ENCODE measurements at regions not wholly inside any gene's neighbourhood (a gene's known extent, or its start where the extent isn't known, plus 50 kb on each side); places are given as distances from the start of the nearest gene placed in this dataset.
A peak's percentile ranks its signal among the peaks of the same experiment; 100 is the strongest.

GRCh38 chr10:42969147-42969546 is 107.7 kb upstream of the RET start:
- Histone ChIP-seq H3K27me3 (ENCODE audit: control insufficient read depth in 2 of 2, insufficient read depth in 2 of 2, low read length in 2 of 2) (no peaks in the 10 kb centered on the region), H3K27ac (ENCODE audit: low read depth, low read length) (no peak overlapping the region), H3K36me3 (ENCODE audit: control insufficient read depth in 2 of 3, insufficient read depth in 3 of 3, low read length in 3 of 3) (no peaks in the 10 kb centered on the region), H3K4me1 (ENCODE audit: control insufficient read depth in 2 of 2, insufficient read depth in 2 of 2, low read length in 2 of 2) (no peaks in the 10 kb centered on the region), H3K9me3 (ENCODE audit: control insufficient read depth in 2 of 3, low read length in 3 of 3) (no peaks in the 10 kb centered on the region), H3K4me3 (ENCODE audit: low read length) (no peak overlapping the region)
- CTCF ChIA-PET: no interaction called here
- no peak overlapping the region for H3K4me3 Mint-ChIP-seq
- DNase-seq (no peak), ATAC-seq (no peak)
- peaks cover 0 to 6% (median 0%) of the 10 kb centered on the region in 7 donors for H3K4me1 Mint-ChIP-seq
- POLR2A ChIA-PET: no interaction called here
- no peak overlapping the region for H3K27ac Mint-ChIP-seq
- intact Hi-C loops (cut with micrococcal nuclease): no loop called here
- H3K36me3 Mint-ChIP-seq: no peaks in the 10 kb centered on the region
- H3K27me3 Mint-ChIP-seq: peaks cover 0 to 13% (median 0%) of the 10 kb centered on the region in 5 donors
- H3K9me3 Mint-ChIP-seq: peaks cover 0 to 3% (median 0%) of the 10 kb centered on the region in 11 donors

GRCh38 chr10:42969909-42970308 is 107.0 kb upstream of the RET start:
- POLR2A ChIA-PET: no interaction called here
- Mint-ChIP-seq H3K4me3 (no peak overlapping the region), H3K27ac (no peak overlapping the region), H3K27me3 (peaks cover 0 to 13% (median 0%) of the 10 kb centered on the region in 5 donors), H3K9me3 (peaks cover 0 to 3% (median 0%) of the 10 kb centered on the region in 11 donors), H3K4me1 (peaks cover 0 to 6% (median 0%) of the 10 kb centered on the region in 7 donors), H3K36me3 (no peaks in the 10 kb centered on the region)
- CTCF ChIA-PET: no interaction called here
- Histone ChIP-seq H3K36me3 (ENCODE audit: control insufficient read depth in 2 of 3, insufficient read depth in 3 of 3, low read length in 3 of 3) (no peaks in the 10 kb centered on the region), H3K27me3 (ENCODE audit: control insufficient read depth in 2 of 2, insufficient read depth in 2 of 2, low read length in 2 of 2) (no peaks in the 10 kb centered on the region), H3K4me3 (ENCODE audit: low read length) (no peak overlapping the region), H3K4me1 (ENCODE audit: control insufficient read depth in 2 of 2, insufficient read depth in 2 of 2, low read length in 2 of 2) (no peaks in the 10 kb centered on the region), H3K9me3 (ENCODE audit: control insufficient read depth in 2 of 3, low read length in 3 of 3) (no peaks in the 10 kb centered on the region), H3K27ac (ENCODE audit: low read depth, low read length) (no peak overlapping the region)
- peak in 1 of 9 donors; percentile 10 for DNase-seq
- intact Hi-C loops (cut with micrococcal nuclease): no loop called here
- no peak for ATAC-seq

- CTCF ChIA-PET: no interaction called here
- peak; percentile 37 for ATAC-seq
- Histone ChIP-seq H3K27ac (ENCODE audit: low read depth, low read length) (no peak overlapping the region), H3K4me1 (ENCODE audit: control insufficient read depth in 2 of 2, insufficient read depth in 2 of 2, low read length in 2 of 2) (no peaks in the 10 kb centered on the region), H3K4me3 (ENCODE audit: low read length) (no peak overlapping the region), H3K27me3 (ENCODE audit: control insufficient read depth in 2 of 2, insufficient read depth in 2 of 2, low read length in 2 of 2) (no peaks in the 10 kb centered on the region), H3K9me3 (ENCODE audit: control insufficient read depth in 2 of 3, low read length in 3 of 3) (no peaks in the 10 kb centered on the region), H3K36me3 (ENCODE audit: control insufficient read depth in 2 of 3, insufficient read depth in 3 of 3, low read length in 3 of 3) (no peaks in the 10 kb centered on the region)
- H3K27ac Mint-ChIP-seq: no peak overlapping the region
- no peak overlapping the region for H3K4me3 Mint-ChIP-seq
- H3K4me1 Mint-ChIP-seq: peaks cover 0 to 6% (median 0%) of the 10 kb centered on the region in 7 donors
- intact Hi-C loops (cut with micrococcal nuclease): no loop called here
- peaks cover 0 to 10% (median 0%) of the 10 kb centered on the region in 5 donors for H3K27me3 Mint-ChIP-seq
- no peaks in the 10 kb centered on the region for H3K36me3 Mint-ChIP-seq
- DNase-seq: peak in 1 of 9 donors; percentile 9
- POLR2A ChIA-PET: no interaction called here
- H3K9me3 Mint-ChIP-seq: peaks cover 0 to 3% (median 0%) of the 10 kb centered on the region in 11 donors
These were observed 106.2 kb upstream of the RET start for GRCh38 chr10:42970451-42971250.

GRCh38 chr10:42971251-42971599 is 105.6 kb upstream of the RET start:
- ChIA-PET POLR2A (no interaction called here), CTCF (no interaction called here)
- no peaks in the 10 kb centered on the region for H3K36me3 Mint-ChIP-seq
- no peaks in the 10 kb centered on the region for H3K27me3 ChIP-seq (ENCODE audit: control insufficient read depth in 2 of 2, insufficient read depth in 2 of 2, low read length in 2 of 2)
- H3K9me3 ChIP-seq (ENCODE audit: control insufficient read depth in 2 of 3, low read length in 3 of 3): no peaks in the 10 kb centered on the region
- H3K4me1 Mint-ChIP-seq: peaks cover 0 to 6% (median 0%) of the 10 kb centered on the region in 7 donors
- no peak for DNase-seq
- H3K4me3 ChIP-seq (ENCODE audit: low read length): no peak overlapping the region
- H3K27me3 Mint-ChIP-seq: peaks cover 0 to 10% (median 0%) of the 10 kb centered on the region in 5 donors
- peaks cover 0 to 3% (median 0%) of the 10 kb centered on the region in 11 donors for H3K9me3 Mint-ChIP-seq
- intact Hi-C loops (cut with micrococcal nuclease): no loop called here
- H3K36me3 ChIP-seq (ENCODE audit: control insufficient read depth in 2 of 3, insufficient read depth in 3 of 3, low read length in 3 of 3): no peaks in the 10 kb centered on the region
- H3K4me3 Mint-ChIP-seq: no peak overlapping the region
- H3K4me1 ChIP-seq (ENCODE audit: control insufficient read depth in 2 of 2, insufficient read depth in 2 of 2, low read length in 2 of 2): no peaks in the 10 kb centered on the region
- ATAC-seq: no peak
- H3K27ac Mint-ChIP-seq: no peak overlapping the region
- no peak overlapping the region for H3K27ac ChIP-seq (ENCODE audit: low read depth, low read length)

GRCh38 chr10:42972946-42973345 is 103.9 kb upstream of the RET start:
- ATAC-seq (no peak), DNase-seq (no peak)
- ChIA-PET POLR2A (interaction anchor here (0.6 kb wide), 1 partner anchor 1183 kb away, joined by 3 read pairs; no protein-coding TSS in a partner anchor), CTCF (no interaction called here)
- H3K9me3 ChIP-seq (ENCODE audit: control insufficient read depth in 2 of 3, low read length in 3 of 3): no peaks in the 10 kb centered on the region
- H3K4me3 Mint-ChIP-seq: no peak overlapping the region
- no peaks in the 10 kb centered on the region for H3K27me3 ChIP-seq (ENCODE audit: control insufficient read depth in 2 of 2, insufficient read depth in 2 of 2, low read length in 2 of 2)
- H3K27me3 Mint-ChIP-seq: peaks cover 0 to 4% (median 0%) of the 10 kb centered on the region in 5 donors
- no peaks in the 10 kb centered on the region for H3K4me1 ChIP-seq (ENCODE audit: control insufficient read depth in 2 of 2, insufficient read depth in 2 of 2, low read length in 2 of 2)
- H3K4me3 ChIP-seq (ENCODE audit: low read length): no peak overlapping the region
- no peaks in the 10 kb centered on the region for H3K36me3 Mint-ChIP-seq
- H3K9me3 Mint-ChIP-seq: no peaks in the 10 kb centered on the region
- no peaks in the 10 kb centered on the region for H3K36me3 ChIP-seq (ENCODE audit: control insufficient read depth in 2 of 3, insufficient read depth in 3 of 3, low read length in 3 of 3)
- no peak overlapping the region for H3K27ac ChIP-seq (ENCODE audit: low read depth, low read length)
- intact Hi-C loops (cut with micrococcal nuclease): no loop called here
- no peak overlapping the region for H3K27ac Mint-ChIP-seq
- peaks cover 0 to 2% (median 0%) of the 10 kb centered on the region in 7 donors for H3K4me1 Mint-ChIP-seq

- Mint-ChIP-seq H3K9me3 (no peaks in the 10 kb centered on the region), H3K4me3 (no peak overlapping the region), H3K4me1 (peaks cover 0 to 2% (median 0%) of the 10 kb centered on the region in 7 donors), H3K27ac (no peak overlapping the region), H3K36me3 (no peaks in the 10 kb centered on the region), H3K27me3 (no peaks in the 10 kb centered on the region)
- intact Hi-C loops (cut with micrococcal nuclease): no loop called here
- ChIA-PET POLR2A (no interaction called here), CTCF (no interaction called here)
- H3K27ac ChIP-seq (ENCODE audit: low read depth, low read length): no peak overlapping the region
- ATAC-seq: no peak
- no peaks in the 10 kb centered on the region for H3K27me3 ChIP-seq (ENCODE audit: control insufficient read depth in 2 of 2, insufficient read depth in 2 of 2, low read length in 2 of 2)
- H3K9me3 ChIP-seq (ENCODE audit: control insufficient read depth in 2 of 3, low read length in 3 of 3): no peaks in the 10 kb centered on the region
- H3K4me3 ChIP-seq (ENCODE audit: low read length): no peak overlapping the region
- H3K36me3 ChIP-seq (ENCODE audit: control insufficient read depth in 2 of 3, insufficient read depth in 3 of 3, low read length in 3 of 3): no peaks in the 10 kb centered on the region
- DNase-seq: peak in 1 of 9 donors; percentile 15
- H3K4me1 ChIP-seq (ENCODE audit: control insufficient read depth in 2 of 2, insufficient read depth in 2 of 2, low read length in 2 of 2): no peaks in the 10 kb centered on the region
These were observed 103.5 kb upstream of the RET start for GRCh38 chr10:42973411-42973810.
